ENCODE measurements at regions not wholly inside any gene's neighbourhood (a gene's known extent, or its start where the extent isn't known, plus 50 kb on each side); places are given as distances from the start of the nearest gene placed in this dataset.
"Not testable (repeated sequence)": the region's sequence is repeated elsewhere in the genome, so short reads cannot be mapped to it uniquely, and the experiment has no call there.

- DNase-seq (ENCODE audit: low read depth), result not testable (repeated sequence)
Observed at GRCh38 chr4:52522093-52522492, 137.0 kb downstream of the USP46 start.

- DNase-seq (ENCODE audit: low read depth), result no peak
Observed at GRCh38 chr4:52529983-52530382, 129.1 kb downstream of the USP46 start.

DNA sequence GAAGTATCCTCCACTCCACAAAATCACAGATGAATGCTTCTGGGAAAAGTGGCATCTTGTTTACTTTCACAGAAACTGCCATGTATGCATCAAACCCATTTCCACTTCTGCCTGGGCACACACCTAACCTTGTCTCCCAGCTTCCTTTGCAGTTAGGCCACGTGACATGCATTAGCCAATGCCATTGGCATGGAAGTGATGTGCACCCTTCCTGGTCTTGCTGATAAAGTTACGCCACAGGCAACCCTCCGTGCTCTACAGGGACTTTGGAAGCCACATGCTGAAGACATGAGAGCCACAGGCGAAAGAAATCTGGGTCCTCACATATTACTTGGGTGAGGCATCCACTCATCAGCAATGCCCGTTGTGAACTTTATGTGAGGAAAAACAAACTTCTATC lies 123.3 kb downstream of the USP46 start:
- DNase-seq (ENCODE audit: low read depth), result no peak
